ENCODE measurements at regions not wholly inside any gene's neighbourhood (a gene's known extent, or its start where the extent isn't known, plus 50 kb on each side); places are given as distances from the start of the nearest gene placed in this dataset.

DNA sequence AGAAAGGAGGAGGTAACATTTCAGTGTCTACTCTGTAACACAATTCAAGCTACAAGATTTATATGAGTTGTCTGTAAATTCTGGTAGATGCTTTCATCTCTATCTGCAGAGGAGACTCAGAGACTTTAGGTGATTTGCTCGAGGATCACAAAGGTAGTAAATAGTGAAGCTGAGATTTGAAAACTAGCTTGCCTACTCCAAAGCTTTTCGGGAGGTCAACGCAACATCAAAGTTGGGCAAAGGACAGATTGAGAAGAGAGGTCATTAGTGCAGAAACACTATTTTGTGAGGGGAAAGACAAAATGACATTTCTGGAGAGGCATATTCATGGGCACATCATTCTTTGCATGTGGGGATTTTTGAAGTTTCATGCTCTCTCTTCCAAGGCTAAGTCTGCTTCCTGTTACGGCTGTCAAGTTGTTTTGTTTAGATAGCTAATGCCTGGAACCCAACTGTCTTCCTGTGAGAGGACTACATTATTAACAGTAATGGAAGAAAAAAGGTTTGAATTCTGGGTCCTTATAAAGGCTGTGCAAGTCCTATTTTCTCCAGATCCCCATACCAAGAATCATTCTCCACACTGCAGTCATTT, 413.5 kb upstream of the ZNF462 start:
- TF ChIP-seq EZH2phosphoT487 (IDR thresholded peaks at IDR 0.05; ENCODE audit: low read length) (no peak), EZH2 (optimal IDR thresholded peaks at IDR 0.05; ENCODE audit: low read depth, low read length) (no peak)

Measured in MM.1S (cell line).